GM23338 (cell line): ENCODE measurements at regions not wholly inside any gene's neighbourhood (a gene's known extent, or its start where the extent isn't known, plus 50 kb on each side); places are given as distances from the start of the nearest gene placed in this dataset.

Experiments
- ATAC-seq: fragments of 200-7000 bp; cut with Tn5 transposase; 3 replicates; pipeline ENCODE4 v1.9.1; 2020
- DNase-seq: peaks from one replicate; pipeline ENCODE4 v3.0.0-alpha.2; 2015; ENCODE audit warnings: low spot score
- H2AFZ ChIP-seq: fragments of 200-600 bp; sonication (generic); 2 replicates; pipeline ENCODE4 v1.8.0; 2016; ENCODE audit warnings: antibody characterized with exemption, mild to moderate bottlenecking, moderate library complexity
- H3F3A ChIP-seq: fragments of 200-600 bp; sonication (generic); replicated peaks from 2 replicates; pipeline ENCODE4 v1.8.0; 2017; ENCODE audit warnings: antibody characterized with exemption, mixed run types, low read depth
- H3K27ac ChIP-seq: fragments of 200-600 bp; sonication (generic); 2 replicates; pipeline ENCODE4 v1.6.1; 2016; ENCODE audit warnings: low read depth
- H3K27me3 ChIP-seq: fragments of 200-600 bp; sonication (generic); 2 replicates; pipeline ENCODE4 v1.8.0; 2016; ENCODE audit warnings: mild to moderate bottlenecking, mixed run types, moderate library complexity; ENCODE audit not compliant: insufficient read depth
- H3K36me3 ChIP-seq: fragments of 200-600 bp; sonication (generic); 2 replicates; pipeline ENCODE4 v1.8.0; 2016; ENCODE audit warnings: mild to moderate bottlenecking; ENCODE audit not compliant: insufficient read depth
- H3K4me1 ChIP-seq: fragments of 200-600 bp; sonication (generic); 2 replicates; pipeline ENCODE4 v1.8.0; 2016; ENCODE audit warnings: mild to moderate bottlenecking, moderate library complexity; ENCODE audit not compliant: insufficient read depth
- H3K4me2 ChIP-seq: fragments of 200-600 bp; sonication (generic); 2 replicates; pipeline ENCODE4 v1.7.1; 2017; ENCODE audit warnings: mixed run types
- H3K4me3 ChIP-seq: fragments of 200-600 bp; sonication (generic); 2 replicates; pipeline ENCODE4 v1.6.1; 2016; ENCODE audit warnings: mixed run types
- H3K79me2 ChIP-seq: fragments of 200-600 bp; sonication (generic); replicated peaks from 2 replicates; pipeline ENCODE4 v1.8.0; 2017; ENCODE audit warnings: mild to moderate bottlenecking; ENCODE audit not compliant: insufficient read depth
- H3K9me2 ChIP-seq: fragments of 200-600 bp; sonication (generic); 2 replicates; pipeline ENCODE4 v1.8.0; 2017; ENCODE audit not compliant: insufficient read depth
- H4K20me1 ChIP-seq: fragments of 200-600 bp; sonication (generic); replicated peaks from 2 replicates; pipeline ENCODE4 v1.8.0; 2017; ENCODE audit warnings: mild to moderate bottlenecking; ENCODE audit not compliant: insufficient read depth
- H3K27ac Mint-ChIP-seq: 2 replicates; pipeline ENCODE4 v1.8.0; 2020; ENCODE audit warnings: inconsistent platforms, mild to moderate bottlenecking, moderate library complexity, mixed read lengths
- H3K27me3 Mint-ChIP-seq: 3 replicates; pipeline ENCODE4 v1.8.0; 2022; ENCODE audit warnings: low read depth, mild to moderate bottlenecking, moderate library complexity, mixed read lengths, inconsistent platforms; ENCODE audit not compliant: insufficient read depth, poor library complexity
- H3K36me3 Mint-ChIP-seq: 3 replicates; pipeline ENCODE4 v1.8.0; 2021; ENCODE audit warnings: low read depth, mild to moderate bottlenecking, inconsistent platforms, moderate library complexity, mixed read lengths
- H3K4me1 Mint-ChIP-seq: 3 replicates; pipeline ENCODE4 v1.8.0; 2020; ENCODE audit warnings: mild to moderate bottlenecking, inconsistent platforms, mixed read lengths
- H3K4me3 Mint-ChIP-seq: 3 replicates; pipeline ENCODE4 v1.8.0; 2021; ENCODE audit warnings: moderate library complexity, mild to moderate bottlenecking, inconsistent platforms, mixed read lengths
- H3K9me3 Mint-ChIP-seq: 3 replicates; pipeline ENCODE4 v1.8.0; 2020; ENCODE audit warnings: moderate library complexity, mild to moderate bottlenecking, inconsistent platforms, mixed read lengths
- CTCF ChIP-seq, 2 experiments: fragments of 200-600 bp in 1 of 2; sonication (generic) in 1 of 2; conservative IDR thresholded peaks; 2 replicates each; pipeline versions ENCODE4 v1.5.1 to v1.6.1; 2016 to 2017; ENCODE audit warnings: antibody characterized with exemption in 2 of 2, low read depth in 2 of 2, mild to moderate bottlenecking in 2 of 2, moderate library complexity in 1 of 2
- EZH2 ChIP-seq: fragments of 200-600 bp; sonication (generic); IDR thresholded peaks from one replicate; pipeline ENCODE4 v1.8.0; 2017; ENCODE audit warnings: antibody characterized with exemption, mild to moderate bottlenecking, low read depth; ENCODE audit not compliant: unreplicated experiment
- EZH2phosphoT487 ChIP-seq: fragments of 200-600 bp; sonication (generic); IDR thresholded peaks from one replicate; pipeline ENCODE4 v1.8.1; 2018; ENCODE audit warnings: antibody characterized with exemption; ENCODE audit not compliant: unreplicated experiment
- JUNB ChIP-seq: IDR thresholded peaks from one replicate; pipeline ENCODE4 v1.6.1; 2016; ENCODE audit warnings: antibody characterized with exemption; ENCODE audit not compliant: unreplicated experiment
- NANOG ChIP-seq: IDR thresholded peaks from 2 replicates; pipeline ENCODE4 v1.6.1; 2016; ENCODE audit warnings: antibody characterized with exemption, borderline replicate concordance
- POLR2AphosphoS5 ChIP-seq: IDR thresholded peaks from 2 replicates; pipeline ENCODE4 v1.6.1; 2016; ENCODE audit warnings: antibody characterized with exemption, low read depth
- REST ChIP-seq: IDR thresholded peaks from one replicate; pipeline ENCODE4 v1.6.1; 2018; ENCODE audit warnings: antibody characterized with exemption; ENCODE audit not compliant: unreplicated experiment
- ZNF331 ChIP-seq: fragments of 250-450 bp; sonication (Bioruptor Pico); IDR thresholded peaks from 2 replicates; pipeline ENCODE4 v1.5.0; 2020; ENCODE audit warnings: low read depth, mild to moderate bottlenecking, moderate library complexity
- TF ChIP-seq, protein P1 (sequence below): fragments of 250-450 bp; sonication (Bioruptor Pico); IDR thresholded peaks from 2 replicates; pipeline ENCODE4 v1.5.0; 2020; ENCODE audit warnings: mild to moderate bottlenecking, moderate library complexity

DNA sequence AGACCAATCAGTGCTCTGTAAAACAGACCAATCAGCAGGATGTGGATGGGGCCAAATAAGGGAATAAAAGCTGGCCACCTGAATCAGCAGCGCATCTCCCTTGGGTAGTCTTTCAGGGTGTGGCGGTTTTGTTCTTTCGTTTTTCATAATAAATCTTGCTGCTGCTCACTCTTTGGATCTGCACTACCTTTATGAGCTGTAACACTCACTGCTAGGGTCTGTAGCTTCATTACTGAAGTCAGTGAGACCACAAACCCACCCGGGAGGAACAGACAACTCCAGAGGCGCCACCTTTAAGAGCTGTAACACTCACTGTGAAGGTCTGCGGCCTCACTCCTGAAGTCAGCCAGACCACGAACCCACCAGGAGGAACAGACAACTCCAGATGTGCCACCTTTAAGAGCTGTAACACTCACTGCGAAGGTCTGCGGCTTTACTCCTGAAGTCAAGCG lies 175.5 kb upstream of the PDGFD start:
- Histone ChIP-seq H3K9me2 (no peaks in the 10 kb centered on the region), H3K27ac (no peak overlapping the region), H3K27me3 (no peaks in the 10 kb centered on the region), H4K20me1 (no peaks in the 10 kb centered on the region), H3K4me3 (no peak overlapping the region), H3K4me1 (no peaks in the 10 kb centered on the region), H3K4me2 (no peak overlapping the region), H3K36me3 (no peaks in the 10 kb centered on the region), H3F3A (no peaks in the 10 kb centered on the region), H3K79me2 (no peaks in the 10 kb centered on the region), H2AFZ (no peak overlapping the region)
- no peak overlapping the region for H3K27ac Mint-ChIP-seq
- H3K4me1 Mint-ChIP-seq: no peaks in the 10 kb centered on the region
- no peaks in the 10 kb centered on the region for H3K27me3 Mint-ChIP-seq
- H3K4me3 Mint-ChIP-seq: no peak overlapping the region
- DNase-seq (no peak), ATAC-seq (no peak)
- H3K36me3 Mint-ChIP-seq: peaks cover 4% of the 10 kb centered on the region; the same call in 2 of the 3 replicates
- TF ChIP-seq ZNF331 (no peak), CTCF (conservative IDR thresholded peaks at IDR 0.05; ENCODE audit: low read depth in 2 of 2) (no peak), REST (no peak), JUNB (no peak), EZH2 (no peak), POLR2AphosphoS5 (no peak), EZH2phosphoT487 (no peak), NANOG (no peak)
- TF ChIP-seq, protein P1, sequence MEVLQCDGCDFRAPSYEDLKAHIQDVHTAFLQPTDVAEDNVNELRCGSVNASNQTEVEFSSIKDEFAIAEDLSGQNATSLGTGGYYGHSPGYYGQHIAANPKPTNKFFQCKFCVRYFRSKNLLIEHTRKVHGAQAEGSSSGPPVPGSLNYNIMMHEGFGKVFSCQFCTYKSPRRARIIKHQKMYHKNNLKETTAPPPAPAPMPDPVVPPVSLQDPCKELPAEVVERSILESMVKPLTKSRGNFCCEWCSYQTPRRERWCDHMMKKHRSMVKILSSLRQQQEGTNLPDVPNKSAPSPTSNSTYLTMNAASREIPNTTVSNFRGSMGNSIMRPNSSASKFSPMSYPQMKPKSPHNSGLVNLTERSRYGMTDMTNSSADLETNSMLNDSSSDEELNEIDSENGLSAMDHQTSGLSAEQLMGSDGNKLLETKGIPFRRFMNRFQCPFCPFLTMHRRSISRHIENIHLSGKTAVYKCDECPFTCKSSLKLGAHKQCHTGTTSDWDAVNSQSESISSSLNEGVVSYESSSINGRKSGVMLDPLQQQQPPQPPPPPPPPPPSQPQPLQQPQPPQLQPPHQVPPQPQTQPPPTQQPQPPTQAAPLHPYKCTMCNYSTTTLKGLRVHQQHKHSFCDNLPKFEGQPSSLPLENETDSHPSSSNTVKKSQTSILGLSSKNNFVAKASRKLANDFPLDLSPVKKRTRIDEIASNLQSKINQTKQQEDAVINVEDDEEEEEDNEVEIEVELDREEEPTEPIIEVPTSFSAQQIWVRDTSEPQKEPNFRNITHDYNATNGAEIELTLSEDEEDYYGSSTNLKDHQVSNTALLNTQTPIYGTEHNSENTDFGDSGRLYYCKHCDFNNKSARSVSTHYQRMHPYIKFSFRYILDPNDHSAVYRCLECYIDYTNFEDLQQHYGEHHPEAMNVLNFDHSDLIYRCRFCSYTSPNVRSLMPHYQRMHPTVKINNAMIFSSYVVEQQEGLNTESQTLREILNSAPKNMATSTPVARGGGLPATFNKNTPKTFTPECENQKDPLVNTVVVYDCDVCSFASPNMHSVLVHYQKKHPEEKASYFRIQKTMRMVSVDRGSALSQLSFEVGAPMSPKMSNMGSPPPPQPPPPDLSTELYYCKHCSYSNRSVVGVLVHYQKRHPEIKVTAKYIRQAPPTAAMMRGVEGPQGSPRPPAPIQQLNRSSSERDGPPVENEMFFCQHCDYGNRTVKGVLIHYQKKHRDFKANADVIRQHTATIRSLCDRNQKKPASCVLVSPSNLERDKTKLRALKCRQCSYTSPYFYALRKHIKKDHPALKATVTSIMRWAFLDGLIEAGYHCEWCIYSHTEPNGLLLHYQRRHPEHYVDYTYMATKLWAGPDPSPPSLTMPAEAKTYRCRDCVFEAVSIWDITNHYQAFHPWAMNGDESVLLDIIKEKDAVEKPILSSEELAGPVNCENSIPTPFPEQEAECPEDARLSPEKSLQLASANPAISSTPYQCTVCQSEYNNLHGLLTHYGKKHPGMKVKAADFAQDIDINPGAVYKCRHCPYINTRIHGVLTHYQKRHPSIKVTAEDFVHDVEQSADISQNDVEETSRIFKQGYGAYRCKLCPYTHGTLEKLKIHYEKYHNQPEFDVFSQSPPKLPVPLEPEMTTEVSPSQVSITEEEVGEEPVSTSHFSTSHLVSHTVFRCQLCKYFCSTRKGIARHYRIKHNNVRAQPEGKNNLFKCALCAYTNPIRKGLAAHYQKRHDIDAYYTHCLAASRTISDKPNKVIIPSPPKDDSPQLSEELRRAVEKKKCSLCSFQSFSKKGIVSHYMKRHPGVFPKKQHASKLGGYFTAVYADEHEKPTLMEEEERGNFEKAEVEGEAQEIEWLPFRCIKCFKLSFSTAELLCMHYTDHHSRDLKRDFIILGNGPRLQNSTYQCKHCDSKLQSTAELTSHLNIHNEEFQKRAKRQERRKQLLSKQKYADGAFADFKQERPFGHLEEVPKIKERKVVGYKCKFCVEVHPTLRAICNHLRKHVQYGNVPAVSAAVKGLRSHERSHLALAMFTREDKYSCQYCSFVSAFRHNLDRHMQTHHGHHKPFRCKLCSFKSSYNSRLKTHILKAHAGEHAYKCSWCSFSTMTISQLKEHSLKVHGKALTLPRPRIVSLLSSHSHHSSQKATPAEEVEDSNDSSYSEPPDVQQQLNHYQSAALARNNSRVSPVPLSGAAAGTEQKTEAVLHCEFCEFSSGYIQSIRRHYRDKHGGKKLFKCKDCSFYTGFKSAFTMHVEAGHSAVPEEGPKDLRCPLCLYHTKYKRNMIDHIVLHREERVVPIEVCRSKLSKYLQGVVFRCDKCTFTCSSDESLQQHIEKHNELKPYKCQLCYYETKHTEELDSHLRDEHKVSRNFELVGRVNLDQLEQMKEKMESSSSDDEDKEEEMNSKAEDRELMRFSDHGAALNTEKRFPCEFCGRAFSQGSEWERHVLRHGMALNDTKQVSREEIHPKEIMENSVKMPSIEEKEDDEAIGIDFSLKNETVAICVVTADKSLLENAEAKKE (CRISPR knock-in tag): no peak
- no peaks in the 10 kb centered on the region; the same call in 2 of the 3 replicates for H3K9me3 Mint-ChIP-seq
